ENCODE measurements at regions not wholly inside any gene's neighbourhood (a gene's known extent, or its start where the extent isn't known, plus 50 kb on each side); places are given as distances from the start of the nearest gene placed in this dataset.

- H2AFZ ChIP-seq (ENCODE audit: insufficient read depth, low read depth, low read length, poor library complexity, severe bottlenecking), result no peak overlapping the region
- POLR2A ChIA-PET, result no interaction called here
- WGBS (ENCODE audit: insufficient coverage), result no CpG with 5 or more reads among the region's 1 CpG
- H3K4me1 Mint-ChIP-seq, result no peaks in the 10 kb centered on the region
- CTCF ChIA-PET, result no interaction called here
- TF ChIP-seq EZH2 (IDR thresholded peaks at IDR 0.05; ENCODE audit: borderline replicate concordance, insufficient read depth, low read depth, low read length, poor library complexity, severe bottlenecking) (no peak), CTCF (IDR thresholded peaks at IDR 0.05) (no peak)
- no peak overlapping the region for H3K27ac Mint-ChIP-seq
- intact Hi-C loops (cut with micrococcal nuclease), result no loop called here
- no peak overlapping the region for H3K4me3 ChIP-seq (ENCODE audit: control extremely low read depth in 1 of 5, extremely low read depth in 1 of 5, insufficient read depth in 1 of 5, low read depth in 2 of 5, low read length in 4 of 5)
- DNase-seq, result no peak
- no peaks in the 10 kb centered on the region for H3K79me2 ChIP-seq (ENCODE audit: control insufficient read depth, insufficient read depth, low read length)
- no peak overlapping the region for H3K9ac ChIP-seq (ENCODE audit: low read length)
- no peak overlapping the region for H3K4me2 ChIP-seq (replicated peaks; ENCODE audit: low read depth, low read length, poor library complexity, severe bottlenecking)
- H4K20me1 ChIP-seq (ENCODE audit: control insufficient read depth, insufficient read depth, low read length, poor library complexity, severe bottlenecking), result no peaks in the 10 kb centered on the region
- H3K9me3 Mint-ChIP-seq (ENCODE audit: insufficient read depth), result peaks cover 4% of the 10 kb centered on the region
- no peak for ATAC-seq (ENCODE audit: low read depth)
- no peak overlapping the region for H3K27ac ChIP-seq (ENCODE audit: low read length in 2 of 2)
- no peak overlapping the region for H3K4me3 Mint-ChIP-seq
- H3K27me3 ChIP-seq (replicated peaks in 1 of 4; ENCODE audit: control extremely low read depth in 1 of 4, control insufficient read depth in 3 of 4, insufficient read depth in 4 of 4, low read length in 3 of 4), result no peaks in the 10 kb centered on the region
- H3K9me3 ChIP-seq (ENCODE audit: control extremely low read depth in 1 of 3, control insufficient read depth in 2 of 3, insufficient read depth in 1 of 3, low read length in 2 of 3), result no peaks in the 10 kb centered on the region
- no peaks in the 10 kb centered on the region for H3K27me3 Mint-ChIP-seq
- no peaks in the 10 kb centered on the region for H3K4me1 ChIP-seq (ENCODE audit: control insufficient read depth in 2 of 2, insufficient read depth in 2 of 2, low read length in 2 of 2)
- H3K36me3 ChIP-seq (replicated peaks in 1 of 2; ENCODE audit: control extremely low read depth in 1 of 2, control insufficient read depth in 1 of 2, extremely low read depth in 1 of 2, insufficient read depth in 2 of 2, low read length in 1 of 2), result no peaks in the 10 kb centered on the region
Measured at GRCh38 chr2:145305889-145306288, 786.0 kb upstream of the ZEB2 start.

GRCh38 chr2:145304501-145304900 lies 784.6 kb upstream of the ZEB2 start:
- Histone ChIP-seq H3K4me2 (replicated peaks; ENCODE audit: low read depth, low read length, poor library complexity, severe bottlenecking) (no peak overlapping the region), H2AFZ (ENCODE audit: insufficient read depth, low read depth, low read length, poor library complexity, severe bottlenecking) (no peak overlapping the region), H3K79me2 (ENCODE audit: control insufficient read depth, insufficient read depth, low read length) (no peaks in the 10 kb centered on the region), H3K36me3 (replicated peaks in 1 of 2; ENCODE audit: control extremely low read depth in 1 of 2, control insufficient read depth in 1 of 2, extremely low read depth in 1 of 2, insufficient read depth in 2 of 2, low read length in 1 of 2) (no peaks in the 10 kb centered on the region), H3K9me3 (ENCODE audit: control extremely low read depth in 1 of 3, control insufficient read depth in 2 of 3, insufficient read depth in 1 of 3, low read length in 2 of 3) (no peaks in the 10 kb centered on the region), H3K27me3 (replicated peaks in 1 of 4; ENCODE audit: control extremely low read depth in 1 of 4, control insufficient read depth in 3 of 4, insufficient read depth in 4 of 4, low read length in 3 of 4) (no peaks in the 10 kb centered on the region), H3K27ac (ENCODE audit: low read length in 2 of 2) (no peak overlapping the region), H3K4me1 (ENCODE audit: control insufficient read depth in 2 of 2, insufficient read depth in 2 of 2, low read length in 2 of 2) (no peaks in the 10 kb centered on the region), H4K20me1 (ENCODE audit: control insufficient read depth, insufficient read depth, low read length, poor library complexity, severe bottlenecking) (no peaks in the 10 kb centered on the region), H3K4me3 (ENCODE audit: control extremely low read depth in 1 of 5, extremely low read depth in 1 of 5, insufficient read depth in 1 of 5, low read depth in 2 of 5, low read length in 4 of 5) (no peak overlapping the region), H3K9ac (ENCODE audit: low read length) (no peak overlapping the region)
- ATAC-seq (ENCODE audit: low read depth) (no peak), DNase-seq (no peak)
- Mint-ChIP-seq H3K4me3 (no peak overlapping the region), H3K27ac (no peak overlapping the region), H3K4me1 (no peaks in the 10 kb centered on the region), H3K9me3 (ENCODE audit: insufficient read depth) (peaks cover 3% of the 10 kb centered on the region), H3K27me3 (no peaks in the 10 kb centered on the region)
- WGBS (ENCODE audit: insufficient coverage), result 100% methylated on average over 2 of the region's 3 CpGs
- TF ChIP-seq EZH2 (IDR thresholded peaks at IDR 0.05; ENCODE audit: borderline replicate concordance, insufficient read depth, low read depth, low read length, poor library complexity, severe bottlenecking), result no peak
- no peak for TF ChIP-seq CTCF (IDR thresholded peaks at IDR 0.05)
- ChIA-PET POLR2A (no interaction called here), CTCF (no interaction called here)
- intact Hi-C loops (cut with micrococcal nuclease), result no loop called here
